ENCODE measurements at regions not wholly inside any gene's neighbourhood (a gene's known extent, or its start where the extent isn't known, plus 50 kb on each side); places are given as distances from the start of the nearest gene placed in this dataset.

- TF ChIP-seq CTCF (IDR thresholded peaks at IDR 0.05; ENCODE audit: low read depth, low read length), result no peak
- TF ChIP-seq POLR2A (IDR thresholded peaks at IDR 0.05; ENCODE audit: extremely low read depth, insufficient read length), result no peak
These were observed 89.8 kb upstream of the PHACTR3 start for GRCh38 chr20:59514554-59514953.

All from NB4 (cell line).